GM23338 (cell line): ENCODE measurements at regions not wholly inside any gene's neighbourhood (a gene's known extent, or its start where the extent isn't known, plus 50 kb on each side); places are given as distances from the start of the nearest gene placed in this dataset.

ENCODE experiments used
- ATAC-seq: fragments of 200-7000 bp; cut with Tn5 transposase; 3 replicates; pipeline ENCODE4 v1.9.1; 2020
- DNase-seq: peaks from one replicate; pipeline ENCODE4 v3.0.0-alpha.2; 2015; ENCODE audit warnings: low spot score
- H2AFZ ChIP-seq: fragments of 200-600 bp; sonication (generic); 2 replicates; pipeline ENCODE4 v1.8.0; 2016; ENCODE audit warnings: antibody characterized with exemption, mild to moderate bottlenecking, moderate library complexity
- H3F3A ChIP-seq: fragments of 200-600 bp; sonication (generic); replicated peaks from 2 replicates; pipeline ENCODE4 v1.8.0; 2017; ENCODE audit warnings: antibody characterized with exemption, mixed run types, low read depth
- H3K27ac ChIP-seq: fragments of 200-600 bp; sonication (generic); 2 replicates; pipeline ENCODE4 v1.6.1; 2016; ENCODE audit warnings: low read depth
- H3K27me3 ChIP-seq: fragments of 200-600 bp; sonication (generic); 2 replicates; pipeline ENCODE4 v1.8.0; 2016; ENCODE audit warnings: mild to moderate bottlenecking, mixed run types, moderate library complexity; ENCODE audit not compliant: insufficient read depth
- H3K36me3 ChIP-seq: fragments of 200-600 bp; sonication (generic); 2 replicates; pipeline ENCODE4 v1.8.0; 2016; ENCODE audit warnings: mild to moderate bottlenecking; ENCODE audit not compliant: insufficient read depth
- H3K4me1 ChIP-seq: fragments of 200-600 bp; sonication (generic); 2 replicates; pipeline ENCODE4 v1.8.0; 2016; ENCODE audit warnings: mild to moderate bottlenecking, moderate library complexity; ENCODE audit not compliant: insufficient read depth
- H3K4me2 ChIP-seq: fragments of 200-600 bp; sonication (generic); 2 replicates; pipeline ENCODE4 v1.7.1; 2017; ENCODE audit warnings: mixed run types
- H3K4me3 ChIP-seq: fragments of 200-600 bp; sonication (generic); 2 replicates; pipeline ENCODE4 v1.6.1; 2016; ENCODE audit warnings: mixed run types
- H3K79me2 ChIP-seq: fragments of 200-600 bp; sonication (generic); replicated peaks from 2 replicates; pipeline ENCODE4 v1.8.0; 2017; ENCODE audit warnings: mild to moderate bottlenecking; ENCODE audit not compliant: insufficient read depth
- H3K9me2 ChIP-seq: fragments of 200-600 bp; sonication (generic); 2 replicates; pipeline ENCODE4 v1.8.0; 2017; ENCODE audit not compliant: insufficient read depth
- H4K20me1 ChIP-seq: fragments of 200-600 bp; sonication (generic); replicated peaks from 2 replicates; pipeline ENCODE4 v1.8.0; 2017; ENCODE audit warnings: mild to moderate bottlenecking; ENCODE audit not compliant: insufficient read depth
- H3K27ac Mint-ChIP-seq: 2 replicates; pipeline ENCODE4 v1.8.0; 2020; ENCODE audit warnings: inconsistent platforms, mild to moderate bottlenecking, moderate library complexity, mixed read lengths
- H3K27me3 Mint-ChIP-seq: 3 replicates; pipeline ENCODE4 v1.8.0; 2022; ENCODE audit warnings: low read depth, mild to moderate bottlenecking, moderate library complexity, mixed read lengths, inconsistent platforms; ENCODE audit not compliant: insufficient read depth, poor library complexity
- H3K36me3 Mint-ChIP-seq: 3 replicates; pipeline ENCODE4 v1.8.0; 2021; ENCODE audit warnings: low read depth, mild to moderate bottlenecking, inconsistent platforms, moderate library complexity, mixed read lengths
- H3K4me1 Mint-ChIP-seq: 3 replicates; pipeline ENCODE4 v1.8.0; 2020; ENCODE audit warnings: mild to moderate bottlenecking, inconsistent platforms, mixed read lengths
- H3K4me3 Mint-ChIP-seq: 3 replicates; pipeline ENCODE4 v1.8.0; 2021; ENCODE audit warnings: moderate library complexity, mild to moderate bottlenecking, inconsistent platforms, mixed read lengths
- H3K9me3 Mint-ChIP-seq: 3 replicates; pipeline ENCODE4 v1.8.0; 2020; ENCODE audit warnings: moderate library complexity, mild to moderate bottlenecking, inconsistent platforms, mixed read lengths
- CREB1 ChIP-seq: fragments of 250-450 bp; sonication (Bioruptor Pico); IDR thresholded peaks from 2 replicates; pipeline ENCODE4 v1.5.0; 2020; ENCODE audit warnings: low read depth, mild to moderate bottlenecking, moderate library complexity
- EZH2phosphoT487 ChIP-seq: fragments of 200-600 bp; sonication (generic); IDR thresholded peaks from one replicate; pipeline ENCODE4 v1.8.1; 2018; ENCODE audit warnings: antibody characterized with exemption; ENCODE audit not compliant: unreplicated experiment
- NANOG ChIP-seq: IDR thresholded peaks from 2 replicates; pipeline ENCODE4 v1.6.1; 2016; ENCODE audit warnings: antibody characterized with exemption, borderline replicate concordance
- POLR2AphosphoS5 ChIP-seq: IDR thresholded peaks from 2 replicates; pipeline ENCODE4 v1.6.1; 2016; ENCODE audit warnings: antibody characterized with exemption, low read depth
- STAT1 ChIP-seq: IDR thresholded peaks from one replicate; pipeline ENCODE4 v1.6.1; 2016; ENCODE audit warnings: antibody characterized with exemption; ENCODE audit not compliant: unreplicated experiment
- ZNF114 ChIP-seq: fragments of 250-450 bp; sonication (Bioruptor Pico); IDR thresholded peaks from 2 replicates; pipeline ENCODE4 v1.5.0; 2020; ENCODE audit warnings: mild to moderate bottlenecking, moderate library complexity
- TF ChIP-seq, protein P1 (sequence below): fragments of 250-450 bp; sonication (Bioruptor Pico); IDR thresholded peaks from 2 replicates; pipeline ENCODE4 v1.5.0; 2020; ENCODE audit warnings: mild to moderate bottlenecking, moderate library complexity

DNA sequence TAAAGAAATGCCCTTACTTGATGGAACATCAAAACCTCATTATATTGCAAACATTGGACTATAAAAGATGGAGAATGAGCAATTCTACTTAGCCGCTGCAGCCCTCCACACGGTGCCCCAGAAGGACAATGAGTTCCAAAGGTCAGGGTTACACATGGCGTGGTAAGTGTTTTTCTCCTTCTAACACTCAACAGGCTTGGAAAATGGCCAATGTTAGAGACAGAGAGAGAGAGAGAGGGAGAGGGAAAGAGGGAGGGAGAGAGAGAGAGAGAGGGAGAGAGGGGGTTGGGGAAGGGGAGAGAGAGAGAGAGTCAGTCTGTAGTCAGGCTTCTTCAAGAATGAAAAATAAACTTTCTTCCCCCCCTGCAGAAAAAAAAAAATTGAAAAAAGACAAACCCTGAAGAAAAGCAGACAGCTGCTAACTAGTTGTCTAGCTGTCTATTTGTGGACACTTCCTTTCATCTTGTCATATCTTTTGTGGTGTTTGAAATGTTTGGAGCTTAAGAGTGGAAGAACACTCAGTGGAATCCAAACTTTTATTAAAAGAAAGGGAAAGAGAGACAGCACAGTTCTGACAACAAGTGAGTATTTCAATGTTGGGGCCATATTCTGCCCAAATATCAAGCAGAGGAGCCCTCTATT is 324.8 kb downstream of the TMEM38B start (continued):
- TF ChIP-seq, protein P1, sequence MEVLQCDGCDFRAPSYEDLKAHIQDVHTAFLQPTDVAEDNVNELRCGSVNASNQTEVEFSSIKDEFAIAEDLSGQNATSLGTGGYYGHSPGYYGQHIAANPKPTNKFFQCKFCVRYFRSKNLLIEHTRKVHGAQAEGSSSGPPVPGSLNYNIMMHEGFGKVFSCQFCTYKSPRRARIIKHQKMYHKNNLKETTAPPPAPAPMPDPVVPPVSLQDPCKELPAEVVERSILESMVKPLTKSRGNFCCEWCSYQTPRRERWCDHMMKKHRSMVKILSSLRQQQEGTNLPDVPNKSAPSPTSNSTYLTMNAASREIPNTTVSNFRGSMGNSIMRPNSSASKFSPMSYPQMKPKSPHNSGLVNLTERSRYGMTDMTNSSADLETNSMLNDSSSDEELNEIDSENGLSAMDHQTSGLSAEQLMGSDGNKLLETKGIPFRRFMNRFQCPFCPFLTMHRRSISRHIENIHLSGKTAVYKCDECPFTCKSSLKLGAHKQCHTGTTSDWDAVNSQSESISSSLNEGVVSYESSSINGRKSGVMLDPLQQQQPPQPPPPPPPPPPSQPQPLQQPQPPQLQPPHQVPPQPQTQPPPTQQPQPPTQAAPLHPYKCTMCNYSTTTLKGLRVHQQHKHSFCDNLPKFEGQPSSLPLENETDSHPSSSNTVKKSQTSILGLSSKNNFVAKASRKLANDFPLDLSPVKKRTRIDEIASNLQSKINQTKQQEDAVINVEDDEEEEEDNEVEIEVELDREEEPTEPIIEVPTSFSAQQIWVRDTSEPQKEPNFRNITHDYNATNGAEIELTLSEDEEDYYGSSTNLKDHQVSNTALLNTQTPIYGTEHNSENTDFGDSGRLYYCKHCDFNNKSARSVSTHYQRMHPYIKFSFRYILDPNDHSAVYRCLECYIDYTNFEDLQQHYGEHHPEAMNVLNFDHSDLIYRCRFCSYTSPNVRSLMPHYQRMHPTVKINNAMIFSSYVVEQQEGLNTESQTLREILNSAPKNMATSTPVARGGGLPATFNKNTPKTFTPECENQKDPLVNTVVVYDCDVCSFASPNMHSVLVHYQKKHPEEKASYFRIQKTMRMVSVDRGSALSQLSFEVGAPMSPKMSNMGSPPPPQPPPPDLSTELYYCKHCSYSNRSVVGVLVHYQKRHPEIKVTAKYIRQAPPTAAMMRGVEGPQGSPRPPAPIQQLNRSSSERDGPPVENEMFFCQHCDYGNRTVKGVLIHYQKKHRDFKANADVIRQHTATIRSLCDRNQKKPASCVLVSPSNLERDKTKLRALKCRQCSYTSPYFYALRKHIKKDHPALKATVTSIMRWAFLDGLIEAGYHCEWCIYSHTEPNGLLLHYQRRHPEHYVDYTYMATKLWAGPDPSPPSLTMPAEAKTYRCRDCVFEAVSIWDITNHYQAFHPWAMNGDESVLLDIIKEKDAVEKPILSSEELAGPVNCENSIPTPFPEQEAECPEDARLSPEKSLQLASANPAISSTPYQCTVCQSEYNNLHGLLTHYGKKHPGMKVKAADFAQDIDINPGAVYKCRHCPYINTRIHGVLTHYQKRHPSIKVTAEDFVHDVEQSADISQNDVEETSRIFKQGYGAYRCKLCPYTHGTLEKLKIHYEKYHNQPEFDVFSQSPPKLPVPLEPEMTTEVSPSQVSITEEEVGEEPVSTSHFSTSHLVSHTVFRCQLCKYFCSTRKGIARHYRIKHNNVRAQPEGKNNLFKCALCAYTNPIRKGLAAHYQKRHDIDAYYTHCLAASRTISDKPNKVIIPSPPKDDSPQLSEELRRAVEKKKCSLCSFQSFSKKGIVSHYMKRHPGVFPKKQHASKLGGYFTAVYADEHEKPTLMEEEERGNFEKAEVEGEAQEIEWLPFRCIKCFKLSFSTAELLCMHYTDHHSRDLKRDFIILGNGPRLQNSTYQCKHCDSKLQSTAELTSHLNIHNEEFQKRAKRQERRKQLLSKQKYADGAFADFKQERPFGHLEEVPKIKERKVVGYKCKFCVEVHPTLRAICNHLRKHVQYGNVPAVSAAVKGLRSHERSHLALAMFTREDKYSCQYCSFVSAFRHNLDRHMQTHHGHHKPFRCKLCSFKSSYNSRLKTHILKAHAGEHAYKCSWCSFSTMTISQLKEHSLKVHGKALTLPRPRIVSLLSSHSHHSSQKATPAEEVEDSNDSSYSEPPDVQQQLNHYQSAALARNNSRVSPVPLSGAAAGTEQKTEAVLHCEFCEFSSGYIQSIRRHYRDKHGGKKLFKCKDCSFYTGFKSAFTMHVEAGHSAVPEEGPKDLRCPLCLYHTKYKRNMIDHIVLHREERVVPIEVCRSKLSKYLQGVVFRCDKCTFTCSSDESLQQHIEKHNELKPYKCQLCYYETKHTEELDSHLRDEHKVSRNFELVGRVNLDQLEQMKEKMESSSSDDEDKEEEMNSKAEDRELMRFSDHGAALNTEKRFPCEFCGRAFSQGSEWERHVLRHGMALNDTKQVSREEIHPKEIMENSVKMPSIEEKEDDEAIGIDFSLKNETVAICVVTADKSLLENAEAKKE (CRISPR knock-in tag) = peak; percentile 41; the same call in 1 of the 2 replicates
- TF ChIP-seq STAT1 (no peak), NANOG (peak; percentile 78; the same call in 1 of the 2 replicates)

GRCh38 chr9:106019702-106020101 is 325.4 kb downstream of the TMEM38B start:
- ATAC-seq = peak; percentile 94

More at GRCh38 chr9:106019702-106020101, 325.4 kb downstream of the TMEM38B start:
- no peaks in the 10 kb centered on the region for H3F3A ChIP-seq
- peak overlapping the region; percentile 56 for H3K27ac ChIP-seq
- H3K4me3 ChIP-seq = peak overlapping the region; percentile 25; the same call in 1 of the 2 replicates
- peaks cover 33% of the 10 kb centered on the region for H3K9me2 ChIP-seq
- H3K4me1 ChIP-seq = peaks cover 31% of the 10 kb centered on the region
- H4K20me1 ChIP-seq = no peaks in the 10 kb centered on the region
- Mint-ChIP-seq H3K4me1 (peaks cover 37% of the 10 kb centered on the region), H3K27ac (no peak overlapping the region), H3K9me3 (no peaks in the 10 kb centered on the region; the same call in 2 of the 3 replicates), H3K4me3 (no peak overlapping the region), H3K36me3 (peaks cover 4% of the 10 kb centered on the region; the same call in 2 of the 3 replicates), H3K27me3 (peaks cover 3% of the 10 kb centered on the region)
- no peaks in the 10 kb centered on the region for H3K27me3 ChIP-seq
- TF ChIP-seq EZH2phosphoT487 (no peak), STAT1 (no peak), ZNF114 (CRISPR knock-in tag) (peak; percentile 96), POLR2AphosphoS5 (no peak), CREB1 (CRISPR knock-in tag) (0 out of 2 replicates have a peak, but pooled peaks have one; percentile 9)
- TF ChIP-seq, protein P1 (CRISPR knock-in tag) = peak; percentile 100
- H3K79me2 ChIP-seq = no peaks in the 10 kb centered on the region
- peak; percentile 59 for DNase-seq
- H3K36me3 ChIP-seq = no peaks in the 10 kb centered on the region
- H3K4me2 ChIP-seq = peak overlapping the region; percentile 64
- no peak overlapping the region for H2AFZ ChIP-seq
